NCI-H524 treated with DMSO at 0.1 percent for 48 hours (cell line): ENCODE measurements at regions not wholly inside any gene's neighbourhood (a gene's known extent, or its start where the extent isn't known, plus 50 kb on each side); places are given as distances from the start of the nearest gene placed in this dataset.
"Not testable (repeated sequence)": the region's sequence is repeated elsewhere in the genome, so short reads cannot be mapped to it uniquely, and the experiment has no call there.

Experiments
- DNase-seq: peaks from one replicate; lab custom pipeline; 2025; lab: John Stamatoyannopoulos, UW

- DNase-seq = no peak
Measured at GRCh38 chr12:75646329-75647210, 135.2 kb upstream of the KRR1 start.

- no peak for DNase-seq
Measured at GRCh38 chr12:75644472-75645072, 133.2 kb upstream of the KRR1 start.

GRCh38 chr12:75643119-75643518, 131.7 kb upstream of the KRR1 start:
- not testable (repeated sequence) for DNase-seq

- DNase-seq = no peak
Measured at GRCh38 chr12:75642226-75642625, 130.8 kb upstream of the KRR1 start.

- no peak for DNase-seq
Measured at GRCh38 chr12:75641031-75641780, 129.8 kb upstream of the KRR1 start.

- DNase-seq = no peak
Measured at GRCh38 chr12:75638792-75639191, 127.4 kb upstream of the KRR1 start.

GRCh38 chr12:75636607-75637006, 125.2 kb upstream of the KRR1 start:
- no peak for DNase-seq

GRCh38 chr12:75635606-75636444, 124.4 kb upstream of the KRR1 start:
- DNase-seq = no peak

GRCh38 chr12:75634244-75635222, 123.1 kb upstream of the KRR1 start:
- DNase-seq = no peak

GRCh38 chr12:75633789-75634188, 122.4 kb upstream of the KRR1 start:
- no peak for DNase-seq

- no peak for DNase-seq
Measured at GRCh38 chr12:75632442-75632841, 121.0 kb upstream of the KRR1 start.

- no peak for DNase-seq
Measured at GRCh38 chr12:75631831-75632230, 120.4 kb upstream of the KRR1 start.

GRCh38 chr12:75630091-75630490, 118.7 kb upstream of the KRR1 start:
- no peak for DNase-seq

GRCh38 chr12:75628916-75629315, 117.5 kb upstream of the KRR1 start:
- DNase-seq = no peak

- no peak for DNase-seq
Measured at GRCh38 chr12:75628511-75628910, 117.1 kb upstream of the KRR1 start.

GRCh38 chr12:75623631-75624154, 112.3 kb upstream of the KRR1 start:
- no peak for DNase-seq

GRCh38 chr12:75622492-75622891, 111.1 kb upstream of the KRR1 start:
- DNase-seq = no peak

- not testable (repeated sequence) for DNase-seq
Measured at GRCh38 chr12:75614396-75614795, 103.0 kb upstream of the KRR1 start.

GRCh38 chr12:75613981-75614380, 102.6 kb upstream of the KRR1 start:
- no peak for DNase-seq

- DNase-seq = no peak
Measured at GRCh38 chr12:75611041-75611440, 99.6 kb upstream of the KRR1 start.
